GM13977 (cell line): ENCODE measurements at regions not wholly inside any gene's neighbourhood (a gene's known extent, or its start where the extent isn't known, plus 50 kb on each side); places are given as distances from the start of the nearest gene placed in this dataset.

Source experiments
- DNase-seq: peaks from one replicate; pipeline ENCODE4 v3.0.0; 2012; ENCODE audit warnings: low spot score
- in situ Hi-C: fragments of 300-500 bp; cut with MboI; formaldehyde crosslinking; loops from one replicate; pipeline ENCODE4 v1.12.0; 2022; ENCODE audit warnings: low sequenced_read_pairs, low pct_unique_long_range_greater_than_20kb, mixed read lengths, inconsistent platforms; ENCODE audit not compliant: unreplicated experiment
- TF ChIP-seq, protein P1 (sequence below): IDR thresholded peaks from 2 replicates; pipeline ENCODE4 v1.5.1; 2012; ENCODE audit warnings: mild to moderate bottlenecking, control low read depth; ENCODE audit not compliant: insufficient read depth; ENCODE audit errors: extremely low read depth, missing control alignments

DNA sequence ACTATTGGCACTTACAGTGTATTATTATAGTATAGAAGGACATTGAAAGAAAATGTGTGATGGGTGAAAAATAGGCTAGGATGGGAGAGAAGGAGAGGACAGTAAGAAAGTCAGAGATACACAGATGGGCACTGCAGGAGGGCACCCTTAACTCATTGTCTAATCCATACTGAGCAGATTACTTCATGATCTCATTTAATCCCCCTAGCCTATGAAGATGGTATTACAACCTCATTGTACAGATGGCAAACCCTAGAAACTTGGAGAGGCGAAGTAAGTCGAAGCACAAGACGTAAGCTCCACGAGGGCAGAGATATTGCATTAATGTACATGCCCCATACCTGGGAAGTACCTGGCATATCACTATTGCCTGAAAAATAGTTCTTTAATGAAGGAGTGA, 346.9 kb upstream of the DAB1 start:
- no peak for DNase-seq
- TF ChIP-seq, protein P1, sequence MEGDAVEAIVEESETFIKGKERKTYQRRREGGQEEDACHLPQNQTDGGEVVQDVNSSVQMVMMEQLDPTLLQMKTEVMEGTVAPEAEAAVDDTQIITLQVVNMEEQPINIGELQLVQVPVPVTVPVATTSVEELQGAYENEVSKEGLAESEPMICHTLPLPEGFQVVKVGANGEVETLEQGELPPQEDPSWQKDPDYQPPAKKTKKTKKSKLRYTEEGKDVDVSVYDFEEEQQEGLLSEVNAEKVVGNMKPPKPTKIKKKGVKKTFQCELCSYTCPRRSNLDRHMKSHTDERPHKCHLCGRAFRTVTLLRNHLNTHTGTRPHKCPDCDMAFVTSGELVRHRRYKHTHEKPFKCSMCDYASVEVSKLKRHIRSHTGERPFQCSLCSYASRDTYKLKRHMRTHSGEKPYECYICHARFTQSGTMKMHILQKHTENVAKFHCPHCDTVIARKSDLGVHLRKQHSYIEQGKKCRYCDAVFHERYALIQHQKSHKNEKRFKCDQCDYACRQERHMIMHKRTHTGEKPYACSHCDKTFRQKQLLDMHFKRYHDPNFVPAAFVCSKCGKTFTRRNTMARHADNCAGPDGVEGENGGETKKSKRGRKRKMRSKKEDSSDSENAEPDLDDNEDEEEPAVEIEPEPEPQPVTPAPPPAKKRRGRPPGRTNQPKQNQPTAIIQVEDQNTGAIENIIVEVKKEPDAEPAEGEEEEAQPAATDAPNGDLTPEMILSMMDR, result peak; percentile 7
- in situ Hi-C loops, result no loop called here

DNA sequence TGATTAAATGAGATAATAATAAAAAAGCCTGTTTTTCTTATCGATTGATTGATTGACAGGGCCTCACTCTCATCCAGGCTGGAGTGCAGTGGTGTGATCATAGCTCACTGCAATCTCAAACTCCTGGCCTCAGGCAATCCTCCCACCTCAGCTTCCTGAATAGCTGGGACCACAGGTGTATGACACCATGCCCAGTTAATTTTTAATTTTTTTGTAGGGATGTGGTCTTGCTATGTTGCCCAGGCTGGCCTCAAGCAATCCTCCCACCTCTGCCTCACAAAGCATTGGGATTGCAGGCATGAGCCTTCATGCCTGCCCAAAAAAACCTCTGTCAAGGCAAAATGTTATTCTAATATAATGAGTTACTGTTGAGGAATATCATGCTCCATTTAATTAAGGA, 346.4 kb upstream of the DAB1 start:
- no peak for DNase-seq
- in situ Hi-C loops, result no loop called here
- TF ChIP-seq, protein P1, result no peak

DNA sequence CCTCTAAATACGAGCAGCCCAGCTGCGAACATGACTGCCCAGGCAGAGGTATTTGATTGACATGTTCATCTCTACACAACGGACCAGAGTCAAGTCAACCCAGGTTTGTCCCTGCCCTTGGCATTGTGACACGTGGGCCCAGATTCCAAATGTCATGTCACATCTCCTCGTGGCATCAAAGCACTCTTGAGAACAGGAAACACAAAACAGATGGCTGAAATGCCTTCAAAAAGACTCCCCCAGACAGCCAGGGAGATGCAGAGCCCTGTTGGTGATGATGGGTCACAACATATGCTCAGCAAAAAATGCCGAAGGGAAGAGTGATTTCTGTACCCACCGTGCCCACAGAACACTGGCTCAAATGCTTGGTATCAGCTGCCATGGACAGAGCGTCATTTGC, 337.8 kb upstream of the DAB1 start:
- in situ Hi-C loops, result no loop called here
- no peak for DNase-seq
- TF ChIP-seq, protein P1, result no peak

DNA sequence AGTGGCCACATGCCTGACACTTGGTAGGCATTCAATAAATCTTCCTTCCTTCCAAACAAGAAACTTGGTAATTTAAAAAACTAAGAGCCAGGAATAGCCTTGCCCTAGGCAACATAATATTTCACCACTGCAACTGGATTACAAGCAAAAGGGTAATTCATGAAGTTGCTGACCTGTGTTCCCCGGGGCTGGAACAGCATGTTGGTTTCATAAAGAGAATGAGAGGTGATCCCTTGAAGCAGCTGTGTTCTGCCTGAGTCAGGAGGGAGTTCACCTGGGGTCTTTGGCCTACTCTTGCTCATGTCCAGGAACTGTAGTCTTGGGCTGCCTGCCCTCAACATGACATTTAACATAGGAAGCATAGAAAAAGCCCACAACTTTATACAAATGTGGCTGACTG, 329.0 kb upstream of the DAB1 start:
- no peak for DNase-seq
- in situ Hi-C loops, result no loop called here
- TF ChIP-seq, protein P1, result no peak

DNA sequence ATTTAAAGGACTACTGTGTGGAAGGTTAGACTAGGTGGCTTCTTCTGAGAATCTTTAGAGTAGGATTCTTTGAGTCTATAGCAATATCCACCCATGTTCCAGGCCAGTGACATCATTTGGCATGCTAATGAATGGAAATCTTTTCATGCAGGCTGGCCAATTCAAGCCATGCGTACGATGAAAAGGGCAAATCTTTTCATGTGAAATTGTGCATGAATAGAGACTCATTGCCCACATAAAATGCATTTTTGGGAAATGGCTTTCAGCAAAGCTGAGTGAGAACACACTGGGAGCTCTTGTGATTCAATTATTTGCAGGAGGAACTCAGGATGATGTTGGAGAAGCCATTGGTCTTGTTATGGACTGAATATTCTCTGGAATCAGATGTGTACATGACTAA, 324.9 kb upstream of the DAB1 start:
- TF ChIP-seq, protein P1, result no peak
- in situ Hi-C loops, result no loop called here
- no peak for DNase-seq

DNA sequence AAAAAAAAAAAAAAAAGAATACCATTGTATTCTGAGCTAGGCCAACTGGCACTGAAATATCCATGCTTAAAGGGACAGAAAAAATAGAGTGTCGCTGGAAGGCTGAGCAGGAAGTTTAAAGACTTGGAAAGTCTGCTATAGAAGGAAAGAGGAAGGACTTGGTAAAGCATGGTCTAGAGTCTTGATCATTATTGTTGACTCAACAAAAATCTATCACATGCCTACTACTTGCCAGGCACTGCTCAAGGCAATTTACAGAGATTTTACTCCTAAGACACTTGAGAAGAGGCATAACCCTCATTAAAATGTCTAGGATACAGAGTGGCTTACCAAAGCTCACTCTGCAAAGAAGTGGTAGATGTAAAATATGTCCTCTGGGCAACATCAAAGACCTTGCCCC, 324.0 kb upstream of the DAB1 start:
- DNase-seq, result no peak

More for the DNA sequence above, 324.0 kb upstream of the DAB1 start:
- in situ Hi-C loops, result no loop called here
- TF ChIP-seq, protein P1, result no peak
